Astrocyte (in vitro differentiated cells and primary cell): ENCODE measurements at regions not wholly inside any gene's neighbourhood (a gene's known extent, or its start where the extent isn't known, plus 50 kb on each side); places are given as distances from the start of the nearest gene placed in this dataset.

Experiments used
- DNase-seq: peaks from one replicate; pipeline ENCODE4 v3.0.0-alpha.2; 2010; ENCODE audit warnings: low read depth
- FAIRE-seq: peaks from 2 replicates; lab custom pipeline; 2011; peaks lifted over from hg19 to GRCh38; lab: Jason Lieb, UNC
- H2AFZ ChIP-seq: 2 replicates; pipeline ENCODE4 v1.6.0; 2012; ENCODE audit warnings: low read depth, low read length, inconsistent platforms
- H3K27ac ChIP-seq: 2 replicates; pipeline ENCODE4 v1.5.1; 2011; ENCODE audit warnings: low read depth, low read length, inconsistent platforms
- H3K27me3 ChIP-seq: 2 replicates; pipeline ENCODE4 v1.6.0; 2011; ENCODE audit warnings: low read length, inconsistent platforms; ENCODE audit not compliant: insufficient read depth
- H3K36me3 ChIP-seq: 2 replicates; pipeline ENCODE4 v1.5.1; 2011; ENCODE audit warnings: low read length, inconsistent platforms; ENCODE audit not compliant: insufficient read depth
- H3K4me1 ChIP-seq: 2 replicates; pipeline ENCODE4 v1.5.1; 2011; ENCODE audit warnings: low read length, inconsistent platforms; ENCODE audit not compliant: insufficient read depth
- H3K4me2 ChIP-seq: 2 replicates; pipeline ENCODE4 v1.6.0; 2012; ENCODE audit warnings: low read length, inconsistent platforms
- H3K4me3 ChIP-seq: 2 replicates; pipeline ENCODE4 v1.5.1; 2011; ENCODE audit warnings: low read depth, mild to moderate bottlenecking, low read length, inconsistent platforms; ENCODE audit not compliant: insufficient read depth
- H3K79me2 ChIP-seq: 2 replicates; pipeline ENCODE4 v1.6.0; 2012; ENCODE audit warnings: mild to moderate bottlenecking, low read length, inconsistent platforms; ENCODE audit not compliant: insufficient read depth
- H3K9ac ChIP-seq: 2 replicates; pipeline ENCODE4 v1.6.0; 2012; ENCODE audit warnings: mild to moderate bottlenecking, low read length, inconsistent platforms
- H3K9me3 ChIP-seq: 2 replicates; pipeline ENCODE4 v1.5.1; 2012; ENCODE audit warnings: low read depth, mild to moderate bottlenecking, low read length, inconsistent platforms; ENCODE audit not compliant: insufficient read depth
- H4K20me1 ChIP-seq: 2 replicates; pipeline ENCODE4 v1.6.0; 2012; ENCODE audit warnings: low read length, inconsistent platforms; ENCODE audit not compliant: insufficient read depth
- H3K27ac Mint-ChIP-seq: one replicate; pipeline ENCODE4 v1.8.0; 2021; ENCODE audit warnings: mild to moderate bottlenecking, mixed read lengths; ENCODE audit not compliant: unreplicated experiment
- H3K27me3 Mint-ChIP-seq: one replicate; pipeline ENCODE4 v1.8.0; 2021; ENCODE audit warnings: low read depth, mixed read lengths; ENCODE audit not compliant: unreplicated experiment
- H3K36me3 Mint-ChIP-seq: one replicate; pipeline ENCODE4 v1.8.0; 2021; ENCODE audit warnings: low read depth, mixed read lengths; ENCODE audit not compliant: unreplicated experiment
- H3K4me1 Mint-ChIP-seq: one replicate; pipeline ENCODE4 v1.8.0; 2021; ENCODE audit warnings: low read depth, mixed read lengths; ENCODE audit not compliant: unreplicated experiment
- H3K4me3 Mint-ChIP-seq: one replicate; pipeline ENCODE4 v1.8.0; 2021; ENCODE audit warnings: mild to moderate bottlenecking, moderate library complexity, mixed read lengths; ENCODE audit not compliant: unreplicated experiment
- H3K9me3 Mint-ChIP-seq: one replicate; pipeline ENCODE4 v1.8.0; 2021; ENCODE audit warnings: mild to moderate bottlenecking, mixed read lengths; ENCODE audit not compliant: unreplicated experiment
- CTCF ChIP-seq: IDR thresholded peaks from 2 replicates; pipeline ENCODE4 v1.5.1; 2011; ENCODE audit warnings: low read depth, mild to moderate bottlenecking, inconsistent platforms, low read length, moderate library complexity; ENCODE audit not compliant: insufficient read depth
- EZH2 ChIP-seq: IDR thresholded peaks from 2 replicates; pipeline ENCODE4 v1.6.1; 2012; ENCODE audit warnings: mild to moderate bottlenecking, low read length, inconsistent platforms; ENCODE audit not compliant: insufficient read depth

GRCh38 chr2:64379186-64379585 is 74.8 kb upstream of the LGALSL start:
- FAIRE-seq (no peak), DNase-seq (no peak)
- H3K9ac ChIP-seq = no peak overlapping the region
- no peaks in the 10 kb centered on the region for H4K20me1 ChIP-seq
- H3K79me2 ChIP-seq = no peaks in the 10 kb centered on the region
- H3K27ac Mint-ChIP-seq = no peak overlapping the region
- TF ChIP-seq EZH2 (no peak), CTCF (no peak)
- H3K27me3 ChIP-seq = peaks cover 18% of the 10 kb centered on the region
- peaks cover 3% of the 10 kb centered on the region for H3K9me3 ChIP-seq
- H3K27ac ChIP-seq = no peak overlapping the region
- no peaks in the 10 kb centered on the region for H3K36me3 ChIP-seq
- peaks cover 2% of the 10 kb centered on the region for H3K36me3 Mint-ChIP-seq
- H2AFZ ChIP-seq = no peak overlapping the region
- no peaks in the 10 kb centered on the region for H3K4me1 ChIP-seq
- no peaks in the 10 kb centered on the region for H3K4me1 Mint-ChIP-seq
- H3K4me3 Mint-ChIP-seq = no peak overlapping the region
- H3K27me3 Mint-ChIP-seq = peaks cover 26% of the 10 kb centered on the region
- H3K9me3 Mint-ChIP-seq = peaks cover 4% of the 10 kb centered on the region
- H3K4me3 ChIP-seq = no peak overlapping the region
- no peak overlapping the region for H3K4me2 ChIP-seq

GRCh38 chr2:64380853-64381527 is 73.0 kb upstream of the LGALSL start:
- no peaks in the 10 kb centered on the region for H4K20me1 ChIP-seq
- FAIRE-seq = no peak
- peaks cover 21% of the 10 kb centered on the region for H3K27me3 Mint-ChIP-seq

More at GRCh38 chr2:64380853-64381527, 73.0 kb upstream of the LGALSL start:
- H3K36me3 ChIP-seq = no peaks in the 10 kb centered on the region
- no peaks in the 10 kb centered on the region for H3K9me3 ChIP-seq
- H3K79me2 ChIP-seq = no peaks in the 10 kb centered on the region
- Mint-ChIP-seq H3K4me1 (no peaks in the 10 kb centered on the region), H3K4me3 (no peak overlapping the region), H3K9me3 (peaks cover 4% of the 10 kb centered on the region), H3K36me3 (peaks cover 2% of the 10 kb centered on the region), H3K27ac (no peak overlapping the region)
- no peak overlapping the region for H3K27ac ChIP-seq
- peaks cover 18% of the 10 kb centered on the region for H3K27me3 ChIP-seq
- DNase-seq = no peak
- no peak overlapping the region for H3K9ac ChIP-seq
- no peak overlapping the region for H3K4me3 ChIP-seq
- no peak overlapping the region for H3K4me2 ChIP-seq
- TF ChIP-seq CTCF (no peak), EZH2 (no peak)
- H3K4me1 ChIP-seq = no peaks in the 10 kb centered on the region
- H2AFZ ChIP-seq = no peak overlapping the region
